ENCODE measurements at regions not wholly inside any gene's neighbourhood (a gene's known extent, or its start where the extent isn't known, plus 50 kb on each side); places are given as distances from the start of the nearest gene placed in this dataset.

DNA sequence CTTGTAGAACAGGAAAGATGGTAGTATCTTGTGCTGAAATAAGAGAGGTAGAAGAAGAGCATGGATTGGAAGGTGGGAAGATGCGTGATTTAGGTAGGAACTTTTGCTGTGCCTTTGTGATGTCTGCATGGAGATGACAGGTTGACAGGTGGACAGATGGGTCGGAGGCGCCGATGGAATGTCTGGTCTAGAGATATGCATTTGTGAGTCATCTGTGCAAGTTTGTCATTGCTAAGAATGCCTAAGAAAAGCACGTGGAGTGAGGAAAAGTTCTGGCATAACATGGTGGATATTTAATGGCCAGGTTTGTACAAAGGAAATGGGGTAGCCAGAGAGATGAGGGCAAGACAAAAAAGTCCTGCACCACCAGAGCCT, 76.0 kb upstream of the ARMC3 start:
- H2AFZ ChIP-seq (ENCODE audit: low read depth, low read length) = no peak overlapping the region
- TF ChIP-seq SMC3 (conservative IDR thresholded peaks at IDR 0.05; ENCODE audit: poor library complexity) (no peak), POLR2AphosphoS5 (IDR thresholded peaks at IDR 0.05) (no peak), EZH2 (IDR thresholded peaks at IDR 0.05; ENCODE audit: borderline replicate concordance, insufficient read depth, low read length, poor library complexity, severe bottlenecking) (no peak), MXI1 (conservative IDR thresholded peaks at IDR 0.05; ENCODE audit: poor library complexity, severe bottlenecking) (no peak), TAF1 (IDR thresholded peaks at IDR 0.05; ENCODE audit: low read depth) (no peak), RAD21 (conservative IDR thresholded peaks at IDR 0.05) (no peak), EP300 (conservative IDR thresholded peaks at IDR 0.05; ENCODE audit: poor library complexity, severe bottlenecking) (no peak)
- TF ChIP-seq, protein P1, sequence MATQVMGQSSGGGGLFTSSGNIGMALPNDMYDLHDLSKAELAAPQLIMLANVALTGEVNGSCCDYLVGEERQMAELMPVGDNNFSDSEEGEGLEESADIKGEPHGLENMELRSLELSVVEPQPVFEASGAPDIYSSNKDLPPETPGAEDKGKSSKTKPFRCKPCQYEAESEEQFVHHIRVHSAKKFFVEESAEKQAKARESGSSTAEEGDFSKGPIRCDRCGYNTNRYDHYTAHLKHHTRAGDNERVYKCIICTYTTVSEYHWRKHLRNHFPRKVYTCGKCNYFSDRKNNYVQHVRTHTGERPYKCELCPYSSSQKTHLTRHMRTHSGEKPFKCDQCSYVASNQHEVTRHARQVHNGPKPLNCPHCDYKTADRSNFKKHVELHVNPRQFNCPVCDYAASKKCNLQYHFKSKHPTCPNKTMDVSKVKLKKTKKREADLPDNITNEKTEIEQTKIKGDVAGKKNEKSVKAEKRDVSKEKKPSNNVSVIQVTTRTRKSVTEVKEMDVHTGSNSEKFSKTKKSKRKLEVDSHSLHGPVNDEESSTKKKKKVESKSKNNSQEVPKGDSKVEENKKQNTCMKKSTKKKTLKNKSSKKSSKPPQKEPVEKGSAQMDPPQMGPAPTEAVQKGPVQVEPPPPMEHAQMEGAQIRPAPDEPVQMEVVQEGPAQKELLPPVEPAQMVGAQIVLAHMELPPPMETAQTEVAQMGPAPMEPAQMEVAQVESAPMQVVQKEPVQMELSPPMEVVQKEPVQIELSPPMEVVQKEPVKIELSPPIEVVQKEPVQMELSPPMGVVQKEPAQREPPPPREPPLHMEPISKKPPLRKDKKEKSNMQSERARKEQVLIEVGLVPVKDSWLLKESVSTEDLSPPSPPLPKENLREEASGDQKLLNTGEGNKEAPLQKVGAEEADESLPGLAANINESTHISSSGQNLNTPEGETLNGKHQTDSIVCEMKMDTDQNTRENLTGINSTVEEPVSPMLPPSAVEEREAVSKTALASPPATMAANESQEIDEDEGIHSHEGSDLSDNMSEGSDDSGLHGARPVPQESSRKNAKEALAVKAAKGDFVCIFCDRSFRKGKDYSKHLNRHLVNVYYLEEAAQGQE (IDR thresholded peaks at IDR 0.05; ENCODE audit: borderline replicate concordance) = no peak
- TF ChIP-seq, protein P2, sequence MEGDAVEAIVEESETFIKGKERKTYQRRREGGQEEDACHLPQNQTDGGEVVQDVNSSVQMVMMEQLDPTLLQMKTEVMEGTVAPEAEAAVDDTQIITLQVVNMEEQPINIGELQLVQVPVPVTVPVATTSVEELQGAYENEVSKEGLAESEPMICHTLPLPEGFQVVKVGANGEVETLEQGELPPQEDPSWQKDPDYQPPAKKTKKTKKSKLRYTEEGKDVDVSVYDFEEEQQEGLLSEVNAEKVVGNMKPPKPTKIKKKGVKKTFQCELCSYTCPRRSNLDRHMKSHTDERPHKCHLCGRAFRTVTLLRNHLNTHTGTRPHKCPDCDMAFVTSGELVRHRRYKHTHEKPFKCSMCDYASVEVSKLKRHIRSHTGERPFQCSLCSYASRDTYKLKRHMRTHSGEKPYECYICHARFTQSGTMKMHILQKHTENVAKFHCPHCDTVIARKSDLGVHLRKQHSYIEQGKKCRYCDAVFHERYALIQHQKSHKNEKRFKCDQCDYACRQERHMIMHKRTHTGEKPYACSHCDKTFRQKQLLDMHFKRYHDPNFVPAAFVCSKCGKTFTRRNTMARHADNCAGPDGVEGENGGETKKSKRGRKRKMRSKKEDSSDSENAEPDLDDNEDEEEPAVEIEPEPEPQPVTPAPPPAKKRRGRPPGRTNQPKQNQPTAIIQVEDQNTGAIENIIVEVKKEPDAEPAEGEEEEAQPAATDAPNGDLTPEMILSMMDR (IDR thresholded peaks at IDR 0.05; ENCODE audit: poor library complexity, severe bottlenecking) = no peak
- no peaks in the 10 kb centered on the region for H3K9me2 ChIP-seq (ENCODE audit: insufficient read depth, low read length)
- no peaks in the 10 kb centered on the region for H3K27me3 ChIP-seq (ENCODE audit: insufficient read depth, low read depth, low read length)
- H3K4me2 ChIP-seq (ENCODE audit: low read length) = no peak overlapping the region
- H3K9me3 ChIP-seq (ENCODE audit: low read length) = no peaks in the 10 kb centered on the region
- H4K20me1 ChIP-seq (ENCODE audit: insufficient read depth) = no peaks in the 10 kb centered on the region
- no peak overlapping the region for H3K4me3 ChIP-seq (ENCODE audit: low read length)
- no peak overlapping the region for H3K9ac ChIP-seq (ENCODE audit: low read length)
- no peaks in the 10 kb centered on the region for H3K79me2 ChIP-seq (replicated peaks; ENCODE audit: insufficient read depth, low read length)
- H3F3A ChIP-seq (ENCODE audit: insufficient read depth, low read length, poor library complexity, severe bottlenecking) = no peaks in the 10 kb centered on the region
- no peaks in the 10 kb centered on the region for H3K36me3 ChIP-seq (ENCODE audit: insufficient read depth, low read length)
- no peak overlapping the region for H3K27ac ChIP-seq (ENCODE audit: low read length)

DNA sequence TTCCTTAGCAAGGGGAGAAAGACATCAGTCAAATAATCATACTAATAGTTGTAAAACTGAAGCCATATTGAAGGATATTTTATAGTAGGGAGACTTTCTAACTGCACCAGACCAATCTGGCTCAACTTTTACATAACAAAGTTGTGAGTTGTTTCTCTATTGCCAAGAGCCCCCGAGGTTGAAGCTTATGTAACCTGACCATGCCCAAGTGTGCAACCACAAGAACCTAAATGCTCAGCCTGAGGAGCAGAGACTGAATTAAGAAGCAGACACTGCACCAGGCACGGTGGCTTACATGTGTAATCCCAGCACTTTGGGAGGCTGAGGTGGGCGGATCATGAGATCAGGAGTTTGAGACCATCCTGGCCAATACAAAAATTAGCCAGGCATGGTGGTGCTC, 77.3 kb upstream of the ARMC3 start:
- no peak overlapping the region for H3K27ac ChIP-seq (ENCODE audit: low read length)

More for the DNA sequence above, 77.3 kb upstream of the ARMC3 start:
- Histone ChIP-seq H3K79me2 (replicated peaks; ENCODE audit: insufficient read depth, low read length) (no peaks in the 10 kb centered on the region), H3K36me3 (ENCODE audit: insufficient read depth, low read length) (no peaks in the 10 kb centered on the region), H3K9ac (ENCODE audit: low read length) (no peak overlapping the region), H3K4me3 (ENCODE audit: low read length) (no peak overlapping the region), H3K27me3 (ENCODE audit: insufficient read depth, low read depth, low read length) (no peaks in the 10 kb centered on the region), H3K9me2 (ENCODE audit: insufficient read depth, low read length) (no peaks in the 10 kb centered on the region), H2AFZ (ENCODE audit: low read depth, low read length) (no peak overlapping the region), H3K4me2 (ENCODE audit: low read length) (no peak overlapping the region), H4K20me1 (ENCODE audit: insufficient read depth) (no peaks in the 10 kb centered on the region), H3F3A (ENCODE audit: insufficient read depth, low read length, poor library complexity, severe bottlenecking) (no peaks in the 10 kb centered on the region), H3K9me3 (ENCODE audit: low read length) (no peaks in the 10 kb centered on the region)
- TF ChIP-seq EZH2 (IDR thresholded peaks at IDR 0.05; ENCODE audit: borderline replicate concordance, insufficient read depth, low read length, poor library complexity, severe bottlenecking) = no peak
- TF ChIP-seq RAD21 (conservative IDR thresholded peaks at IDR 0.05) = no peak
- TF ChIP-seq MXI1 (conservative IDR thresholded peaks at IDR 0.05; ENCODE audit: poor library complexity, severe bottlenecking) = no peak
- TF ChIP-seq, protein P2 (IDR thresholded peaks at IDR 0.05; ENCODE audit: poor library complexity, severe bottlenecking) = no peak
- TF ChIP-seq, protein P1 (IDR thresholded peaks at IDR 0.05; ENCODE audit: borderline replicate concordance) = no peak
- no peak for TF ChIP-seq EP300 (conservative IDR thresholded peaks at IDR 0.05; ENCODE audit: poor library complexity, severe bottlenecking)
- TF ChIP-seq SMC3 (conservative IDR thresholded peaks at IDR 0.05; ENCODE audit: poor library complexity) = no peak
- TF ChIP-seq TAF1 (IDR thresholded peaks at IDR 0.05; ENCODE audit: low read depth) = no peak
- TF ChIP-seq POLR2AphosphoS5 (IDR thresholded peaks at IDR 0.05) = no peak
